ENCODE measurements at regions not wholly inside any gene's neighbourhood (a gene's known extent, or its start where the extent isn't known, plus 50 kb on each side); places are given as distances from the start of the nearest gene placed in this dataset.

DNA sequence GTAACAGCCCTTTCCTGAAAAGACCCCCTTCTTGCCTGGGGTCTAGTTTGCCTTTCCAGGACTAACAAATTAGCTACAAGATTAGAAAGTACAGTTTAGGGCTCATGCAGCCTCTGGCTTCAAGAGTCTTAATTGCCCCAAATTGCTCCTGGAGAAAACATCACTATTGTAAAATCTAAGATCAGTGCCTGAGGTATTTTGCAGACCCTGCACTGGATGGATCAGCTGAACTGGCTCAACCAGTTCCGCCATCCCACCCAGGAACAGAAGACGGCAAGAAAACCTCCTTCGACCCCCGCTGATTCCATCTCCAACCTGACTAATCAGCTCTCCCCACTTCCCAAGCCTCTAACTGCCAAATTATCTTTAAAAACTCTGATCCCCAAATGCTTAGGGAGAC, 236.5 kb upstream of the KCNG1 start:
- TF ChIP-seq, protein P1, sequence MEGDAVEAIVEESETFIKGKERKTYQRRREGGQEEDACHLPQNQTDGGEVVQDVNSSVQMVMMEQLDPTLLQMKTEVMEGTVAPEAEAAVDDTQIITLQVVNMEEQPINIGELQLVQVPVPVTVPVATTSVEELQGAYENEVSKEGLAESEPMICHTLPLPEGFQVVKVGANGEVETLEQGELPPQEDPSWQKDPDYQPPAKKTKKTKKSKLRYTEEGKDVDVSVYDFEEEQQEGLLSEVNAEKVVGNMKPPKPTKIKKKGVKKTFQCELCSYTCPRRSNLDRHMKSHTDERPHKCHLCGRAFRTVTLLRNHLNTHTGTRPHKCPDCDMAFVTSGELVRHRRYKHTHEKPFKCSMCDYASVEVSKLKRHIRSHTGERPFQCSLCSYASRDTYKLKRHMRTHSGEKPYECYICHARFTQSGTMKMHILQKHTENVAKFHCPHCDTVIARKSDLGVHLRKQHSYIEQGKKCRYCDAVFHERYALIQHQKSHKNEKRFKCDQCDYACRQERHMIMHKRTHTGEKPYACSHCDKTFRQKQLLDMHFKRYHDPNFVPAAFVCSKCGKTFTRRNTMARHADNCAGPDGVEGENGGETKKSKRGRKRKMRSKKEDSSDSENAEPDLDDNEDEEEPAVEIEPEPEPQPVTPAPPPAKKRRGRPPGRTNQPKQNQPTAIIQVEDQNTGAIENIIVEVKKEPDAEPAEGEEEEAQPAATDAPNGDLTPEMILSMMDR (optimal IDR thresholded peaks at IDR 0.05 in 1 of 3, IDR thresholded peaks at IDR 0.05 in 1 of 3, conservative IDR thresholded peaks at IDR 0.05 in 1 of 3; ENCODE audit: extremely low read depth in 1 of 3, insufficient read depth in 2 of 3, low read length in 3 of 3), result no peak
- TF ChIP-seq EZH2 (IDR thresholded peaks at IDR 0.05; ENCODE audit: low read length), result no peak
